ENCODE measurements at regions not wholly inside any gene's neighbourhood (a gene's known extent, or its start where the extent isn't known, plus 50 kb on each side); places are given as distances from the start of the nearest gene placed in this dataset.

DNA sequence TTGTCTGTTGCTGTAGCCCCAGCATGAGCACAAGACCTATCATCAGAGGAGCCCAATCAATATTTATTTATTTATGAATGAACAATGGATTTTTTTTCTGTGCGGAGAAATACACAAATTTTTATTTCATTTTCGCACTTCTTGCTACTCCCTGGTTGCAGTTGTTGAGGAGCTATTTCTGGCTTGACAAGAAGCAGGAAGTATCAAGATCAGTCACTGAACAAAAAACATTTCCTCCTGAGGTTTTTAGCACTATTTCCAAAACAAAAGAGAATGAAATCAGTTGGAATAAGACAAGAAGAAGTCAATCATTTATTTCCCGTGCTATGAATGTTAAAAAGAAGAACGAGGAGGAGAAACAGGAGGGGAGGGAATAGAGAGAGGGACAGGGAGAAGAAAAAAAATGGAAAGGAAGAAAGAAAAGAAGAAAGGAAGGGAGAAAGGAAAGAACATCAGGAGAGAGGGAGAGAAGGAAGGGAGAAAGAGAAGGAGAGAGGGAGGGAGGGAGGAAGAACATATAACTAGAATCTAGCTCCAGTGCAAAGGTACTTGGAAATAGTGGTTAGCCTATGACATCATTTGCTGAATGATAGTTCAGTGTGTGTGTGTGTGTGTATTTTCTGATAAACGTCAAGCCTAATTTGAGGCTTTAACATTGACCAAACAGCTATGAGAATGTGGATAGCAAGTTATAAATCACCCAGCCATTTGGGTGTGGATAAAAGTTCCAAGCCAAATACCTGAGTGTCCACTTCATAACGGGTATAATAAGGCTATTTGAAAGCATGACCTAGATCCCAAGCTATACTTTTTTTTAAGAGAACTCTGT lies 586.0 kb downstream of the EBF1 start:
- TF ChIP-seq CTCF (IDR thresholded peaks at IDR 0.05; ENCODE audit: poor library complexity) (no peak), EZH2phosphoT487 (IDR thresholded peaks at IDR 0.05; ENCODE audit: low read depth, severe bottlenecking, unreplicated experiment) (no peak), EZH2 (IDR thresholded peaks at IDR 0.05; ENCODE audit: borderline replicate concordance) (no peak)
